Upper lobe of left lung (tissue), 6 donors: ENCODE measurements at regions not wholly inside any gene's neighbourhood (a gene's known extent, or its start where the extent isn't known, plus 50 kb on each side); places are given as distances from the start of the nearest gene placed in this dataset.
A peak's percentile ranks its signal among the peaks of the same experiment; 100 is the strongest.
"Not testable (repeated sequence)": the region's sequence is repeated elsewhere in the genome, so short reads cannot be mapped to it uniquely, and the experiment has no call there.

Experiments
- ATAC-seq, 2 donors: fragments of 200-7000 bp; cut with Tn5 transposase; one replicate each; pipeline ENCODE4 v1.9.1; 2022; ENCODE audit warnings: mild to moderate bottlenecking in 2 of 2, moderate library complexity in 2 of 2; ENCODE audit not compliant: low FRiP score in 2 of 2
- DNase-seq, 2 donors: peaks; one replicate each; pipeline ENCODE4 v3.0.0-alpha.2; 2019 to 2020
- H3K27ac ChIP-seq, 4 donors: fragments of 200-600 bp; sonication (generic); one replicate each; pipeline ENCODE4 v1.5.1; 2016 to 2019
- H3K27me3 ChIP-seq, 4 donors: fragments of 200-600 bp; sonication (generic); one replicate each; pipeline ENCODE4 v1.5.1; 2017 to 2019
- H3K36me3 ChIP-seq, 4 donors: fragments of 200-600 bp; sonication (generic); one replicate each; pipeline ENCODE4 v1.5.1; 2016 to 2019
- H3K4me1 ChIP-seq, 4 donors: fragments of 200-600 bp; sonication (generic); one replicate each; pipeline ENCODE4 v1.5.1; 2018 to 2019
- H3K4me3 ChIP-seq, 4 donors: fragments of 200-600 bp; sonication (generic); one replicate each; pipeline ENCODE4 v1.5.1; 2017 to 2019; ENCODE audit warnings: mild to moderate bottlenecking in 2 of 4, moderate library complexity in 1 of 4
- H3K9me3 ChIP-seq, 4 donors: fragments of 200-600 bp; sonication (generic); one replicate each; pipeline ENCODE4 v1.5.1; 2018 to 2019
- EP300 ChIP-seq, 4 donors: sonication (generic); formaldehyde crosslinking; IDR thresholded peaks; one replicate each; pipeline ENCODE4 v1.5.1; 2017; ENCODE audit warnings: antibody characterized with exemption in 4 of 4, control low read depth in 2 of 4
- POLR2A ChIP-seq, 4 donors: fragments of 450-650 bp; IDR thresholded peaks; one replicate each; pipeline ENCODE4 v1.5.1; 2016 to 2017; ENCODE audit warnings: antibody characterized with exemption in 4 of 4, mild to moderate bottlenecking in 2 of 4
- POLR2AphosphoS5 ChIP-seq, 2 donors: sonication (generic); formaldehyde crosslinking; IDR thresholded peaks; one replicate each; pipeline ENCODE4 v1.5.1; 2017; ENCODE audit warnings: antibody characterized with exemption in 2 of 2
- WGBS, 2 donors: methylation state at CpG; one replicate each; pipeline ENCODE4 v1.1.5; 2017 to 2018; 5-methylcytosine and 5-hydroxymethylcytosine counted together
- TF ChIP-seq, protein P1 (sequence below), 6 experiments: fragments of 450-650 bp in 4 of 6; fragments of 200-600 bp in 2 of 6; sonication (generic) in 2 of 6; IDR thresholded peaks; one replicate each; pipeline ENCODE4 v1.5.1; 2016 to 2019; ENCODE audit warnings: antibody characterized with exemption in 6 of 6
- donor health status: DM: no; HTN: no; CAD: no; lungs with moderate emphysema.
- donor health status: DM: no; HTN: yes; CAD: no; lungs with severe emphysema.

DNA sequence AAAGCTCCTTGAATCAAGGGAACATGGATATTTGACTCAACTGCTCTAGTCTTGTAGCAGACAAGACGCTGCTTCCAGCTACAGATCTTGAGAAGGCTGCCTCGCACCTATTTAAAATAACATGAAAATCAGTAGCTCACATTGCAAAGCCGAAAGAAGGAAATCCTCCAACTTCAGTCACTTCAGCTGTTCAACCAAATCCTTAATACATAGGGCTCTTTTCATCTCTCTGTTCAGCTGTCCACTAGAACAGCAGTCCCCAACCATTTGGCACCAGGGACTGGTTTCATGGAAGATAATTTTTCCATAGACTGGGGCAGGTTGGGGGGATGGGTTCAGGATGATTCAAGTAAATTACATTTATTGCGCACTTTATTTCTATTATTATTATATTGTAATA is 1116.0 kb upstream of the TMEM132C start:
- Histone ChIP-seq H3K36me3 (no peaks in the 10 kb centered on the region), H3K27ac (no peak overlapping the region), H3K9me3 (peaks cover 0 to 2% (median 0%) of the 10 kb centered on the region in 4 donors), H3K4me3 (no peak overlapping the region), H3K27me3 (no peaks in the 10 kb centered on the region), H3K4me1 (peaks cover 0 to 8% (median 7%) of the 10 kb centered on the region in 4 donors)
- no peak for TF ChIP-seq POLR2AphosphoS5 (IDR thresholded peaks at IDR 0.05)
- ATAC-seq: no peak
- 91 to 95% methylated on average over 4 of the region's 4 CpGs for WGBS, 2 donors
- DNase-seq: no peak

DNA sequence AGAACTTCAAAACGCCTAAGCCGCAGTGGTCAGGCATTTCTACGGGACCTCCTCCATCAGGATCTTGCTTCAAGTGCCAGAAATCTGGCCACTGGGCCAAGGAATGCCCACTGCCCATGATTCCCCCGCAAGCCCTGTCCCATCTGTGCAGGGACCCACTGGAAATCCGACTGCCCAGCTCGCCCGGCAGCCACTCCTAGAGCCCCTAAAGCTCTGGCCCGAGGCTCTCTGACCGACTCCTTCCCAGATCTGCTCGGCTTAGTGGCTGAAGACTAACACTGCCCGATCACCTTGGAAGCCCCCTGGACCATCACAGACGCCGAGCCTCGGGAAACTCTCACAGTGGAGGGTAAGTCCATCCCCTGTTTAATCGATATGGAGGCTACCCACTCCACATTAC is 1113.0 kb upstream of the TMEM132C start:
- peak in 1 of 2 donors; percentile 25 for DNase-seq
- H3K9me3 ChIP-seq: peaks cover 0 to 2% (median 0%) of the 10 kb centered on the region in 4 donors
- WGBS, 2 donors: 91 to 95% methylated on average over 14 of the region's 15 CpGs
- no peak for ATAC-seq
- H3K27me3 ChIP-seq: no peaks in the 10 kb centered on the region
- TF ChIP-seq, protein P1, sequence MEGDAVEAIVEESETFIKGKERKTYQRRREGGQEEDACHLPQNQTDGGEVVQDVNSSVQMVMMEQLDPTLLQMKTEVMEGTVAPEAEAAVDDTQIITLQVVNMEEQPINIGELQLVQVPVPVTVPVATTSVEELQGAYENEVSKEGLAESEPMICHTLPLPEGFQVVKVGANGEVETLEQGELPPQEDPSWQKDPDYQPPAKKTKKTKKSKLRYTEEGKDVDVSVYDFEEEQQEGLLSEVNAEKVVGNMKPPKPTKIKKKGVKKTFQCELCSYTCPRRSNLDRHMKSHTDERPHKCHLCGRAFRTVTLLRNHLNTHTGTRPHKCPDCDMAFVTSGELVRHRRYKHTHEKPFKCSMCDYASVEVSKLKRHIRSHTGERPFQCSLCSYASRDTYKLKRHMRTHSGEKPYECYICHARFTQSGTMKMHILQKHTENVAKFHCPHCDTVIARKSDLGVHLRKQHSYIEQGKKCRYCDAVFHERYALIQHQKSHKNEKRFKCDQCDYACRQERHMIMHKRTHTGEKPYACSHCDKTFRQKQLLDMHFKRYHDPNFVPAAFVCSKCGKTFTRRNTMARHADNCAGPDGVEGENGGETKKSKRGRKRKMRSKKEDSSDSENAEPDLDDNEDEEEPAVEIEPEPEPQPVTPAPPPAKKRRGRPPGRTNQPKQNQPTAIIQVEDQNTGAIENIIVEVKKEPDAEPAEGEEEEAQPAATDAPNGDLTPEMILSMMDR (IDR thresholded peaks at IDR 0.05): no peak
- TF ChIP-seq POLR2A (IDR thresholded peaks at IDR 0.05) (no peak), EP300 (IDR thresholded peaks at IDR 0.05) (no peak), POLR2AphosphoS5 (IDR thresholded peaks at IDR 0.05) (no peak)
- no peak overlapping the region for H3K27ac ChIP-seq
- H3K4me1 ChIP-seq: no peaks in the 10 kb centered on the region
- H3K36me3 ChIP-seq: no peaks in the 10 kb centered on the region
- H3K4me3 ChIP-seq: no peak overlapping the region

DNA sequence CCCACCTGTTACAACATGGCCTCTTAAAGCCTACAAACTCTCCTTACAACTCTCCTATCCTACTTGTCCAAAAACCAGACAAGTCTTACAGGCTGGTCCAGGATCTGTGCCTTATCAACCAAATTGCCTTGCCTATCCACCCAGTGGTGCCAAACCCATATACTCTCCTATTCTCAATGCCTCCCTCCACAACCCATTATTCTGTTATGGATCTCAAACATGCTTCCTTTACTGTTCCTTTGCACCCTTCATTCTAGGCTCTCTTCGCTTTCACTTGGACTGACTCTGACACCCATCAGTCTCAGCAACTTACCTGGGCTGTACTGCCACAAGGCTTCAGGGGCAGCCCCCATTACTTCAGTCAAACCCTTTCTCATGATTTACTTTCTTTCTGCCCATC is 1112.1 kb upstream of the TMEM132C start:
- not testable (repeated sequence) for H3K27ac ChIP-seq, H3K9me3 ChIP-seq, ATAC-seq, DNase-seq, H3K36me3 ChIP-seq, H3K4me3 ChIP-seq, H3K4me1 ChIP-seq, H3K27me3 ChIP-seq
- WGBS, 2 donors: 96 to 97% methylated on average over 1 of the region's 1 CpG

DNA sequence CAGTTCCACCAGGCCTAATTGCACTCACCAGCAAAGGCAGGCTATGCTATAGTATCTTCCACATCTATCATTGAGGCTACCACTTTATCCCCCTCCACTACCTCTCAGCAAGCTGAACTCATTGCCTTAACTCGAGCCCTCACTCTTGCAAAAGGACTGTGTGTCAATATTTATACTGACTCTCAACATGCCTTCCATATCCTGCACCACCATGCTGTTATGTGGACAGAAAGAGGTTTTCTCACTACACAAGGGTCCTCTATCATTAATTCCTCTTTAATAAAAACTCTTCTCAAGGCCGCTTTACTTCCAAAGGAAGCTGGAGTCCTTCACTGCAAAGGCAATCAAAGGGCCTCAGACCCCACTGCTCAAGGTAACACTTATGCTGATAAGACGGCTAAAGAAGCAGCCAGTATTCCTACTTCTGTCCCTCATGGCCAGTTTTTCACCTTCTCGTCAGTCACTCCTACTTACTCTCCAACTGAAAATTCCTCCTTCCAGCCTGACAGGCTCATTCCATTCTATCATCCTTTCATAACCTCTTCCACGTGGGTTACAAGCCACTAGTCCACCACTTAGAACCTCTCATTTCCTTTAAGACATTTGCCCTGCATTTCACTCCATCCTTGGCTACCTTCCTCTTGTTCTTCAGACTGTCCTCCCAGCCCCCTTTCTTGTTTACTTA is 1110.9 kb upstream of the TMEM132C start:
- H3K27ac ChIP-seq, H3K4me1 ChIP-seq, H3K4me3 ChIP-seq, H3K36me3 ChIP-seq, H3K9me3 ChIP-seq, DNase-seq, ATAC-seq, H3K27me3 ChIP-seq: not testable (repeated sequence)
- 64 to 72% methylated on average over 5 of the region's 5 CpGs for WGBS, 2 donors

DNA sequence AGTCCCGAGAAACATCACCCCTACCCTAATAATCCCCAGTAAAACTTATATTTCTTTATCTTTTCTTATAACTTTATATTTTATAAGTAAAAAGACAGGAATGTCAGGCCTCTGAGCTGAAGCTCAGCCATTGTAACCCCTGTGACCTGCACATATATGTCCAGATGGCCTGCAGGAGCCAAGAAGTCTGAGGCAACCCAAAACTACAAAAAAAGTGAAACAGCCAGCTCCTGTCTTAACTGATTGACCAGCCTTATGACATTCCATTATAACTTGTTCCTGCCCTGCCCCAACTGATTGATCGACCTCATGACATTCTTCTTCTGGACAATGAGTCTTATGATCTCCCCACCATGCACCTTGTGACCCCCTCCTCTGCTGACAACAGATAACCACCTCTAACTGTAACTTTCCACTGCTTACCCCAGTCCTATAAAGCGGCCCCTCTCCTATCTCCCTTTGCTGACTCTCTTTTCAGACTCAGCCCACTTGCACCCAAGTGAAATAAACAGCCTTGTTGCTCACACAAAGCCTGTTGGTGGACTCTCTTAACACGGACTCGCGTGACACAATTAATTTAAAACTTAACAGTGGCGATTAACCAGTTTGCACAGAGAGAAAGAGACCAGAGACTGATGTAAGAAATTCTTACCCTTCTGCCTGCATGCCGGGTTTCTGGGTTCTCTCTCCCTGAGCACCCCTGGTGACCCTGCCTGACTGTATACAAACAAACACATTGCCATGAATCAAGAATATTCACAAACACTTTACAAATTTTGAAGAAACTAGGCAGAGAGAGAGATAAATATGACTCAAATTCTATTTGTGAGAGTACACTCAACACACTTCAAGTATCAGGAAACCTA is 1109.2 kb upstream of the TMEM132C start:
- not testable (repeated sequence) for H3K4me1 ChIP-seq, DNase-seq, H3K4me3 ChIP-seq, H3K27me3 ChIP-seq, ATAC-seq, H3K36me3 ChIP-seq, H3K27ac ChIP-seq, H3K9me3 ChIP-seq
- 89 to 91% methylated on average over 8 of the region's 8 CpGs for WGBS, 2 donors

DNA sequence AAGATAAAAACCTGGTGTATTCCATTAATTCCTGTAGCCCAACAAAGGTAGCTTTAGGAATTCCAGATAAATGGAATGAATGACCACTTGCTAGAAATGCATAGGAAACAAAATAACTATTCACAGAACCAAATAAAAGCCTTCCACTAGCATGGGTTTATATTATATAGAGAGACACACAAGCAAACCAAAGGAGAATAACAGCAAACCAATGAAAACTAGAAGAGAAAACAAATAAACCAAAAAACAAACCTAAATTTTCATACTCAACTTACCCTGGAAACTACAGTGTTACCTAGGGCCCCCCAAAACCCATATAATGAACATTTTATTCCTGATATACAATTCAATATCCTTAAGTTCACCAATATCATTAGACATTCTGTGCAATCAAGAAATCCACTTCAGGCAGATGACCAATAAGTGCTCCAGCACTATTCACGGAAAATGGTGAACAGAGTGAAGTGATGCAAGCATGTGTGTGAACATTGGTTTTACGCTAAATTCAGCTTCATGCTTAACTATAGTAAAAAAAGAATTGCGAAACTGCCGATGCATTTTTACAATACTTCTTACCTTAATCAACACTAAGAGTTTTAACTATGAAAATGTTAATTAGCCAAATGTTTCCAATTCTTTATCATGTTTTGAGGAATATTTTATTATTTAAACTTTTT is 1108.4 kb upstream of the TMEM132C start:
- Histone ChIP-seq H3K27ac (no peak overlapping the region), H3K9me3 (peaks cover 0 to 2% (median 0%) of the 10 kb centered on the region in 4 donors), H3K36me3 (no peaks in the 10 kb centered on the region), H3K4me1 (no peaks in the 10 kb centered on the region), H3K4me3 (no peak overlapping the region), H3K27me3 (no peaks in the 10 kb centered on the region)
- TF ChIP-seq EP300 (IDR thresholded peaks at IDR 0.05) (no peak), POLR2AphosphoS5 (IDR thresholded peaks at IDR 0.05) (no peak), POLR2A (IDR thresholded peaks at IDR 0.05) (no peak)
- TF ChIP-seq, protein P1 (IDR thresholded peaks at IDR 0.05): no peak
- DNase-seq: no peak
- WGBS, 2 donors: 92 to 94% methylated on average over 4 of the region's 4 CpGs
- ATAC-seq: no peak
